RWPE1 (cell line): ENCODE measurements at regions not wholly inside any gene's neighbourhood (a gene's known extent, or its start where the extent isn't known, plus 50 kb on each side); places are given as distances from the start of the nearest gene placed in this dataset.

Source experiments
- CTCF ChIA-PET: fragments of 350-600 bp; sonication (Branson Sonifier 250); formaldehyde crosslinking; extraction: SDS; loops from one replicate; lab custom pipeline; 2021; lab: Yijun Ruan, JAX
- POLR2A ChIA-PET: fragments of 400-600 bp; formaldehyde crosslinking; extraction: SDS; loops from one replicate; lab custom pipeline; 2020; ENCODE audit warnings: antibody characterized with exemption; ENCODE audit not compliant: low non-redundant PET; lab: Yijun Ruan, JAX
- DNase-seq: peaks from one replicate; pipeline ENCODE4 v3.0.0; 2012; ENCODE audit warnings: low spot score
- H3K27ac ChIP-seq: fragments of 450-650 bp; 2 replicates; pipeline ENCODE4 v1.5.1; 2017
- TF ChIP-seq, protein P1 (sequence below): fragments of 450-650 bp; conservative IDR thresholded peaks from 2 replicates; pipeline ENCODE4 v1.5.1; 2017; ENCODE audit warnings: low read depth, mild to moderate bottlenecking

DNA sequence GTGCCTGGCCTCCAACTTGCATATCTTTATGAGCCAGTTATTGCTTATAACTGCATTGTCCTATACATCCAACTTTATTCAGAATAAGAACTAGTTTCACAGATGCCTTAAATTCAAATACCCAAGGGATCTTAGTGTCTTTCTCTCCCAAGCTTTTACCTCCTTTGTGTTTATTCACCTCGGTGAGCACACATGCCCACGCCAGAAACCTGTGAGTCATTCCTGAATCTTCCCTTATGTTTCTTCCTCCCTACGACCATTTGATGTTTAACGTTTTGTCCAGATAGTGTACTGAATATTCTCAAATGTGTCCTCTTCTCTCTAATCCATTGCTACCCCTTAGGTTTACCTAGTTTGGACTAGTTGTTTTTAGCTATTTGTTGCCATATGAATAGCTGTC lies 55.5 kb upstream of the MEGF10 start:
- TF ChIP-seq, protein P1, sequence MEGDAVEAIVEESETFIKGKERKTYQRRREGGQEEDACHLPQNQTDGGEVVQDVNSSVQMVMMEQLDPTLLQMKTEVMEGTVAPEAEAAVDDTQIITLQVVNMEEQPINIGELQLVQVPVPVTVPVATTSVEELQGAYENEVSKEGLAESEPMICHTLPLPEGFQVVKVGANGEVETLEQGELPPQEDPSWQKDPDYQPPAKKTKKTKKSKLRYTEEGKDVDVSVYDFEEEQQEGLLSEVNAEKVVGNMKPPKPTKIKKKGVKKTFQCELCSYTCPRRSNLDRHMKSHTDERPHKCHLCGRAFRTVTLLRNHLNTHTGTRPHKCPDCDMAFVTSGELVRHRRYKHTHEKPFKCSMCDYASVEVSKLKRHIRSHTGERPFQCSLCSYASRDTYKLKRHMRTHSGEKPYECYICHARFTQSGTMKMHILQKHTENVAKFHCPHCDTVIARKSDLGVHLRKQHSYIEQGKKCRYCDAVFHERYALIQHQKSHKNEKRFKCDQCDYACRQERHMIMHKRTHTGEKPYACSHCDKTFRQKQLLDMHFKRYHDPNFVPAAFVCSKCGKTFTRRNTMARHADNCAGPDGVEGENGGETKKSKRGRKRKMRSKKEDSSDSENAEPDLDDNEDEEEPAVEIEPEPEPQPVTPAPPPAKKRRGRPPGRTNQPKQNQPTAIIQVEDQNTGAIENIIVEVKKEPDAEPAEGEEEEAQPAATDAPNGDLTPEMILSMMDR, result no peak
- CTCF ChIA-PET, result interaction anchor here (0.5 to 0.6 kb wide), 2 partner anchors 97 to 195 kb away, joined by 3 to 5 read pairs; no protein-coding TSS in a partner anchor
- DNase-seq, result peak; percentile 30
- H3K27ac ChIP-seq, result no peak overlapping the region
- POLR2A ChIA-PET, result no interaction called here

DNA sequence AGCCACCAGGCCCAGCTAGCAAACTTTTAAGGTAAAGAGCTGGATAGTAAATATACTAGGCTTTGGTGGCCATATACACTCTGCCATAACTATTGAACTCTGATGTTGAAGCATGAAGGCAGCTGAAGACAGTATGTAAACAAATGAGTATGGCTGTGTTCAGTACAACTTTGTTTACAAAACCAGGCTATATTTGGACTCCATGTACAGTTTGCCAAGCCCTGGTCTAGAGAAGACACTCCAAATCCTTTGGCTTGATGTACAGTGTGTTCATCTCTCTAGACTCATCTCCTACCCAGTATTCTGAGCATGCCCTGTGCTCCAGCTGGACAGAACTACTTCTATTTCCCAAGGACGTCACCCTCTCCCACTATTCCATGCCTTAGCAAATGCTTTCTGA lies 54.3 kb upstream of the MEGF10 start:
- ChIA-PET CTCF (interaction anchor here (0.6 kb wide), 1 partner anchor 510 kb away, joined by 9 read pairs; no protein-coding TSS in a partner anchor), POLR2A (no interaction called here)
- TF ChIP-seq, protein P1, result no peak
- no peak overlapping the region for H3K27ac ChIP-seq
- DNase-seq, result no peak
